Activated CD4-positive, alpha-beta memory T cell treated with anti-CD3 and anti-CD28 coated beads for 36 hours (primary cell): ENCODE measurements at regions not wholly inside any gene's neighbourhood (a gene's known extent, or its start where the extent isn't known, plus 50 kb on each side); places are given as distances from the start of the nearest gene placed in this dataset.
"Not testable (repeated sequence)": the region's sequence is repeated elsewhere in the genome, so short reads cannot be mapped to it uniquely, and the experiment has no call there.

Experiments used
- CTCF ChIA-PET: fragments of 350-600 bp; sonication (Branson Sonifier 250); formaldehyde crosslinking; loops from one replicate; lab custom pipeline; 2021; ENCODE audit warnings: antibody characterized with exemption, inconsistent platforms; lab: Charles Lee
- POLR2A ChIA-PET: fragments of 350-600 bp; sonication (Branson Sonifier 250); formaldehyde crosslinking; loops from one replicate; lab custom pipeline; 2021; ENCODE audit warnings: antibody characterized with exemption; lab: Charles Lee
- DNase-seq: peaks from one replicate; pipeline ENCODE4 v3.0.0-alpha.2; 2020
- H3K27ac Mint-ChIP-seq: one replicate; pipeline ENCODE4 v1.8.0; 2021; ENCODE audit warnings: mixed read lengths
- H3K27me3 Mint-ChIP-seq: one replicate; pipeline ENCODE4 v1.8.0; 2021; ENCODE audit warnings: mixed read lengths
- H3K36me3 Mint-ChIP-seq: one replicate; pipeline ENCODE4 v1.8.0; 2021; ENCODE audit warnings: mixed read lengths
- H3K4me1 Mint-ChIP-seq: one replicate; pipeline ENCODE4 v1.8.0; 2021; ENCODE audit warnings: low read depth, mixed read lengths
- H3K4me3 Mint-ChIP-seq: one replicate; pipeline ENCODE4 v1.8.0; 2021; ENCODE audit warnings: mild to moderate bottlenecking, mixed read lengths
- H3K9me3 Mint-ChIP-seq: one replicate; pipeline ENCODE4 v1.8.0; 2021; ENCODE audit warnings: mixed read lengths
- intact Hi-C: fragments of 100-400 bp; cut with micrococcal nuclease; formaldehyde crosslinking; loops from one replicate; pipeline ENCODE4 v1.15.1; 2023

- no peaks in the 10 kb centered on the region for H3K36me3 Mint-ChIP-seq
- H3K4me1 Mint-ChIP-seq, result no peaks in the 10 kb centered on the region
- no peak for DNase-seq
- ChIA-PET POLR2A (no interaction called here), CTCF (no interaction called here)
- no peaks in the 10 kb centered on the region for H3K27me3 Mint-ChIP-seq
- no peaks in the 10 kb centered on the region for H3K9me3 Mint-ChIP-seq
- H3K27ac Mint-ChIP-seq, result no peak overlapping the region
- H3K4me3 Mint-ChIP-seq, result no peak overlapping the region
- intact Hi-C loops, result loop anchor here (10.0 kb wide), 1 partner anchor 58 kb away; no protein-coding TSS in a partner anchor
Measured at GRCh38 chrY:7866976-7867375, 955.4 kb upstream of the AMELY start.

GRCh38 chrY:7860781-7861614 lies 949.4 kb upstream of the AMELY start:
- Mint-ChIP-seq H3K4me1 (peaks cover 5% of the 10 kb centered on the region), H3K9me3 (no peaks in the 10 kb centered on the region), H3K27me3 (no peaks in the 10 kb centered on the region), H3K36me3 (no peaks in the 10 kb centered on the region), H3K27ac (no peak overlapping the region), H3K4me3 (no peak overlapping the region)
- POLR2A ChIA-PET, result no interaction called here
- CTCF ChIA-PET, result no interaction called here
- DNase-seq, result no peak
- intact Hi-C loops, result loop anchor here (10.0 kb wide), 1 partner anchor 64 kb away; no protein-coding TSS in a partner anchor

- Mint-ChIP-seq H3K4me1 (no peaks in the 10 kb centered on the region), H3K4me3 (no peak overlapping the region), H3K27me3 (peaks cover under 1% of the 10 kb centered on the region), H3K36me3 (no peaks in the 10 kb centered on the region), H3K27ac (no peak overlapping the region), H3K9me3 (no peaks in the 10 kb centered on the region)
- DNase-seq, result no peak
- intact Hi-C loops, result no loop called here
- ChIA-PET POLR2A (no interaction called here), CTCF (no interaction called here)
Measured at GRCh38 chrY:7850191-7850590, 938.6 kb upstream of the AMELY start.

- Mint-ChIP-seq H3K27ac (no peak overlapping the region), H3K4me3 (no peak overlapping the region), H3K36me3 (no peaks in the 10 kb centered on the region), H3K9me3 (no peaks in the 10 kb centered on the region), H3K27me3 (peaks cover 5% of the 10 kb centered on the region), H3K4me1 (no peaks in the 10 kb centered on the region)
- ChIA-PET POLR2A (no interaction called here), CTCF (no interaction called here)
- DNase-seq, result no peak
- intact Hi-C loops, result no loop called here
Measured at GRCh38 chrY:7845776-7846175, 934.2 kb upstream of the AMELY start.

- Mint-ChIP-seq H3K4me1 (no peaks in the 10 kb centered on the region), H3K27ac (no peak overlapping the region), H3K36me3 (no peaks in the 10 kb centered on the region), H3K4me3 (no peak overlapping the region), H3K9me3 (no peaks in the 10 kb centered on the region), H3K27me3 (peaks cover 3% of the 10 kb centered on the region)
- ChIA-PET CTCF (no interaction called here), POLR2A (no interaction called here)
- intact Hi-C loops, result no loop called here
- DNase-seq, result no peak
Measured at GRCh38 chrY:7837046-7837445, 925.5 kb upstream of the AMELY start.

- POLR2A ChIA-PET, result no interaction called here
- Mint-ChIP-seq H3K9me3 (no peaks in the 10 kb centered on the region), H3K27ac (no peak overlapping the region), H3K36me3 (no peaks in the 10 kb centered on the region), H3K4me1 (no peaks in the 10 kb centered on the region), H3K27me3 (peaks cover 2% of the 10 kb centered on the region), H3K4me3 (no peak overlapping the region)
- intact Hi-C loops, result no loop called here
- DNase-seq, result no peak
- CTCF ChIA-PET, result no interaction called here
Measured at GRCh38 chrY:7836366-7836765, 924.8 kb upstream of the AMELY start.

GRCh38 chrY:7835416-7835815 lies 923.9 kb upstream of the AMELY start:
- ChIA-PET POLR2A (no interaction called here), CTCF (no interaction called here)
- no peak overlapping the region for H3K27ac Mint-ChIP-seq
- no peak overlapping the region for H3K4me3 Mint-ChIP-seq
- H3K4me1 Mint-ChIP-seq, result no peaks in the 10 kb centered on the region
- intact Hi-C loops, result no loop called here
- DNase-seq, result no peak
- H3K27me3 Mint-ChIP-seq, result peaks cover 2% of the 10 kb centered on the region
- H3K9me3 Mint-ChIP-seq, result no peaks in the 10 kb centered on the region
- H3K36me3 Mint-ChIP-seq, result no peaks in the 10 kb centered on the region

GRCh38 chrY:7834284-7834683 lies 922.7 kb upstream of the AMELY start:
- no peak for DNase-seq
- intact Hi-C loops, result no loop called here
- CTCF ChIA-PET, result no interaction called here
- POLR2A ChIA-PET, result no interaction called here
- no peaks in the 10 kb centered on the region for H3K36me3 Mint-ChIP-seq
- no peaks in the 10 kb centered on the region for H3K4me1 Mint-ChIP-seq
- no peak overlapping the region for H3K27ac Mint-ChIP-seq
- H3K9me3 Mint-ChIP-seq, result no peaks in the 10 kb centered on the region
- no peaks in the 10 kb centered on the region for H3K27me3 Mint-ChIP-seq
- H3K4me3 Mint-ChIP-seq, result no peak overlapping the region

GRCh38 chrY:7830881-7831280 lies 919.3 kb upstream of the AMELY start:
- POLR2A ChIA-PET, H3K27ac Mint-ChIP-seq, H3K9me3 Mint-ChIP-seq, H3K36me3 Mint-ChIP-seq, CTCF ChIA-PET, DNase-seq, H3K4me3 Mint-ChIP-seq, intact Hi-C loops, H3K4me1 Mint-ChIP-seq, H3K27me3 Mint-ChIP-seq: not testable (repeated sequence)

GRCh38 chrY:7826533-7826932 lies 915.0 kb upstream of the AMELY start:
- ChIA-PET CTCF (no interaction called here), POLR2A (no interaction called here)
- H3K9me3 Mint-ChIP-seq, result no peaks in the 10 kb centered on the region
- intact Hi-C loops, result no loop called here
- no peaks in the 10 kb centered on the region for H3K36me3 Mint-ChIP-seq
- H3K27ac Mint-ChIP-seq, result no peak overlapping the region
- no peaks in the 10 kb centered on the region for H3K4me1 Mint-ChIP-seq
- no peaks in the 10 kb centered on the region for H3K27me3 Mint-ChIP-seq
- no peak overlapping the region for H3K4me3 Mint-ChIP-seq
- DNase-seq, result no peak

- H3K4me1 Mint-ChIP-seq, result no peaks in the 10 kb centered on the region
- ChIA-PET CTCF (no interaction called here), POLR2A (no interaction called here)
- no peak overlapping the region for H3K27ac Mint-ChIP-seq
- no peaks in the 10 kb centered on the region for H3K36me3 Mint-ChIP-seq
- intact Hi-C loops, result no loop called here
- no peak overlapping the region for H3K4me3 Mint-ChIP-seq
- no peak for DNase-seq
- H3K9me3 Mint-ChIP-seq, result no peaks in the 10 kb centered on the region
- no peaks in the 10 kb centered on the region for H3K27me3 Mint-ChIP-seq
Measured at GRCh38 chrY:7825874-7826273, 914.3 kb upstream of the AMELY start.

- Mint-ChIP-seq H3K36me3 (no peaks in the 10 kb centered on the region), H3K27ac (no peak overlapping the region), H3K4me1 (no peaks in the 10 kb centered on the region), H3K27me3 (no peaks in the 10 kb centered on the region), H3K4me3 (no peak overlapping the region), H3K9me3 (no peaks in the 10 kb centered on the region)
- intact Hi-C loops, result no loop called here
- peak; percentile 9 for DNase-seq
- ChIA-PET POLR2A (no interaction called here), CTCF (no interaction called here)
Measured at GRCh38 chrY:7821295-7822035, 909.9 kb upstream of the AMELY start.
